ENCODE measurements at regions not wholly inside any gene's neighbourhood (a gene's known extent, or its start where the extent isn't known, plus 50 kb on each side); places are given as distances from the start of the nearest gene placed in this dataset.

DNA sequence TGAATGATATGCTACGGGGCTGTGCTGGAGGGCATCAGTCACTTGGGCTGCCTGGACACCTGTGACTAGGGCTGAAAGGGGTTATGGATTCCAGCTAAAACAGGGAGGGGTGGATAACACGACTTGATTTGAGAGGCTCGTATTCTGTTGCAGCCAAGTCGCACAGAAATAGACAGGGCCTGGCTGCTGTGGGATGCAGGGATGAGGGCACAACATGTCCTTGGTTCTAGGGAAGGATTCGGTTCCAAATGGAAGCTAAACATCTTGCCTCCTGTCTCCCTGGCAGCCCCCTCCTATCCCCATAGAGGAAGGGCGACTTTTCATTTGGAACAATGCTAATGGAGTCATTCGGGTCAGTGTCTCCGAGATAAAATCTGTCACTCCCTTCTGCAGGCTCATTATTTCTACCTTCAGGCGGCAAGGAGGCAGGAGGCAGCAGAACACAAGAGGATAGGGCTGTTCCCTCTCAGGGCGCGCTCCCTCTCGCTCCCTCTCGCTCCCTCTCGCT is 433.8 kb upstream of the RBMS3 start:
- no peak overlapping the region for H3K9ac ChIP-seq (replicated peaks in 1 of 4; ENCODE audit: extremely low read depth in 1 of 4, low read depth in 3 of 4, low read length in 3 of 4)
- no peaks in the 10 kb centered on the region for H3K79me1 ChIP-seq (ENCODE audit: low read depth, low read length)
- no peaks in the 10 kb centered on the region for H3K27me3 ChIP-seq (replicated peaks in 1 of 4; ENCODE audit: control insufficient read depth in 3 of 4, extremely low read depth in 1 of 4, insufficient read depth in 3 of 4, low read length in 3 of 4)
- no peak overlapping the region for H3K56ac ChIP-seq (replicated peaks; ENCODE audit: insufficient read length, low read depth, low read length)
- H2BK20ac ChIP-seq (ENCODE audit: low read length) = no peak overlapping the region
- H3K79me2 ChIP-seq (ENCODE audit: control insufficient read depth in 1 of 2, insufficient read depth in 2 of 2, low read length in 2 of 2) = no peaks in the 10 kb centered on the region
- no peaks in the 10 kb centered on the region for H3K9me3 ChIP-seq (ENCODE audit: insufficient read depth in 2 of 2, low read depth in 1 of 2, low read length in 1 of 2)
- ChIA-PET CTCF (ENCODE audit: partially characterized antibody) (interaction anchor here (0.6 to 1.5 kb wide), 2 partner anchors 21 to 28 kb away, joined by 3 read pairs; no protein-coding TSS in a partner anchor), POLR2A (ENCODE audit: partially characterized antibody) (interaction anchor here (1.1 kb wide), 1 partner anchor 28 kb away, joined by 3 read pairs; no protein-coding TSS in a partner anchor)
- no peak overlapping the region for H3K14ac ChIP-seq (ENCODE audit: insufficient read length)
- peaks cover 0 to 4% (median 0%) of the 10 kb centered on the region in 4 experiments; a peak in 2 of 7 replicates for H3K4me1 ChIP-seq (replicated peaks in 1 of 4; ENCODE audit: control insufficient read depth in 3 of 4, insufficient read depth in 4 of 4, low read length in 3 of 4)
- H4K5ac ChIP-seq (ENCODE audit: insufficient read length, low read depth, low read length) = no peak overlapping the region
- no peak overlapping the region for H2BK15ac ChIP-seq (ENCODE audit: low read length)
- H3K4me3 ChIP-seq (ENCODE audit: extremely low read depth in 1 of 4, insufficient read depth in 2 of 4, low read depth in 3 of 4, low read length in 4 of 4) = peak overlapping the region in 1 of 4 experiments; percentile 33; a peak in 1 of 8 replicates
- no peak overlapping the region for H2AK5ac ChIP-seq (ENCODE audit: low read depth, low read length)
- H3K36me3 ChIP-seq (ENCODE audit: control insufficient read depth in 2 of 4, insufficient read depth in 4 of 4, low read length in 3 of 4) = no peaks in the 10 kb centered on the region
- TF ChIP-seq GABPA (IDR thresholded peaks at IDR 0.05; ENCODE audit: borderline replicate concordance, insufficient read depth, low read length) (no peak), CBX8 (IDR thresholded peaks at IDR 0.05; ENCODE audit: borderline replicate concordance, low read depth, low read length) (no peak), NANOG (IDR thresholded peaks at IDR 0.05; ENCODE audit: insufficient read depth, low read depth, low read length, poor library complexity, severe bottlenecking) (no peak), SIRT6 (IDR thresholded peaks at IDR 0.05; ENCODE audit: low read length) (no peak), RNF2 (IDR thresholded peaks at IDR 0.05; ENCODE audit: borderline replicate concordance, low read depth, low read length, missing control alignments, poor library complexity, severe bottlenecking) (no peak)
- TF ChIP-seq, protein P1, sequence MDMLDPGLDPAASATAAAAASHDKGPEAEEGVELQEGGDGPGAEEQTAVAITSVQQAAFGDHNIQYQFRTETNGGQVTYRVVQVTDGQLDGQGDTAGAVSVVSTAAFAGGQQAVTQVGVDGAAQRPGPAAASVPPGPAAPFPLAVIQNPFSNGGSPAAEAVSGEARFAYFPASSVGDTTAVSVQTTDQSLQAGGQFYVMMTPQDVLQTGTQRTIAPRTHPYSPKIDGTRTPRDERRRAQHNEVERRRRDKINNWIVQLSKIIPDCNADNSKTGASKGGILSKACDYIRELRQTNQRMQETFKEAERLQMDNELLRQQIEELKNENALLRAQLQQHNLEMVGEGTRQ (IDR thresholded peaks at IDR 0.05; ENCODE audit: low read length) = no peak
- H3K27ac ChIP-seq (ENCODE audit: low read depth, low read length) = no peak overlapping the region
- no peak overlapping the region for H2BK12ac ChIP-seq (ENCODE audit: low read depth, low read length)
- H2BK5ac ChIP-seq (ENCODE audit: low read depth, low read length) = no peak overlapping the region
- no peaks in the 10 kb centered on the region; the same call in 1 of the 2 replicates for H3K23me2 ChIP-seq (ENCODE audit: low read depth, low read length)
- H4K8ac ChIP-seq (ENCODE audit: extremely low read depth, insufficient read depth, low read length) = no peak overlapping the region; the same call in 1 of the 2 replicates
- H3K18ac ChIP-seq (ENCODE audit: extremely low read depth, low read length) = no peak overlapping the region
- 0 out of 2 replicates have a peak overlapping the region, but pooled peaks have one; percentile 30 for H2AFZ ChIP-seq (ENCODE audit: low read length)
- FAIRE-seq (no peak), DNase-seq (ENCODE audit: low read depth in 1 of 2, low spot score in 2 of 2) (no peak)
- no peak overlapping the region for H3K4ac ChIP-seq (replicated peaks; ENCODE audit: insufficient read length, low read depth, low read length)
- no peak overlapping the region for H2BK120ac ChIP-seq (replicated peaks; ENCODE audit: low read depth, low read length)
- peak overlapping the region in 1 of 2 experiments; percentile 12; a peak in 2 of 4 replicates for H3K4me2 ChIP-seq (ENCODE audit: insufficient read depth in 1 of 2, low read depth in 2 of 2, low read length in 2 of 2)
- H3K23ac ChIP-seq (ENCODE audit: insufficient read length) = no peak overlapping the region
- WGBS, 2 experiments (ENCODE audit: extremely low coverage in 1 of 2, insufficient coverage in 1 of 2, insufficient read length in 1 of 2, insufficient replicate concordance in 2 of 2, low coverage in 1 of 2, low lambda C conversion rate in 2 of 2, missing lambda C conversion rate in 1 of 2) = 86% methylated on average over 9 of the region's 14 CpGs; no CpG with 5 or more reads in 1 of the 2 experiments
- no peaks in the 10 kb centered on the region for H4K20me1 ChIP-seq (replicated peaks in 1 of 2; ENCODE audit: control insufficient read depth in 1 of 2, insufficient read depth in 2 of 2, low read length in 2 of 2)
- H4K91ac ChIP-seq (replicated peaks; ENCODE audit: insufficient read length, low read length) = no peak overlapping the region

Measured in H1 (cell line).